MV-4-11 (cell line): ENCODE measurements at regions not wholly inside any gene's neighbourhood (a gene's known extent, or its start where the extent isn't known, plus 50 kb on each side); places are given as distances from the start of the nearest gene placed in this dataset.
A peak's percentile ranks its signal among the peaks of the same experiment; 100 is the strongest.
"Not testable (repeated sequence)": the region's sequence is repeated elsewhere in the genome, so short reads cannot be mapped to it uniquely, and the experiment has no call there.

ENCODE experiments used
- DNase-seq: peaks from one replicate; lab custom pipeline; 2025; lab: John Stamatoyannopoulos, UW

DNA sequence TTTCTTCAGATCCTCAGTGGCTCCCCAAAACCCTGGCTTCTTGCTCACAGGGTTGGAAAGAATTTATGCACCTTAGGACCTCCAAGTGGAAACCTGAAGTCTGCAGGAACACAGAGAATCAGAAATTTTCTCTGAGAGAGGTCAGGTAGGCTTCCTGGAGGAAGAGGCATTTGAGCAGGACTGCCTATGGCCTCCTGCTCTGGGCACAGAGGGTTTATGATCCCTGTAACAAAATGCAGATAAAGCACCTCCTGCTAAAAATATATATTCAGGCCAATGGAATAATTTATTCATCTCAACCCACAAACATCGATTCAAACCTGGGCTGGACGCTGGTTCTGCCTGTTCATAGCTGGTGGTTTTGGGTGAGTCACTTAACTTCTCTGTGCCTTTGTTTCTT lies 68.1 kb upstream of the FGF3 start:
- no peak for DNase-seq

DNA sequence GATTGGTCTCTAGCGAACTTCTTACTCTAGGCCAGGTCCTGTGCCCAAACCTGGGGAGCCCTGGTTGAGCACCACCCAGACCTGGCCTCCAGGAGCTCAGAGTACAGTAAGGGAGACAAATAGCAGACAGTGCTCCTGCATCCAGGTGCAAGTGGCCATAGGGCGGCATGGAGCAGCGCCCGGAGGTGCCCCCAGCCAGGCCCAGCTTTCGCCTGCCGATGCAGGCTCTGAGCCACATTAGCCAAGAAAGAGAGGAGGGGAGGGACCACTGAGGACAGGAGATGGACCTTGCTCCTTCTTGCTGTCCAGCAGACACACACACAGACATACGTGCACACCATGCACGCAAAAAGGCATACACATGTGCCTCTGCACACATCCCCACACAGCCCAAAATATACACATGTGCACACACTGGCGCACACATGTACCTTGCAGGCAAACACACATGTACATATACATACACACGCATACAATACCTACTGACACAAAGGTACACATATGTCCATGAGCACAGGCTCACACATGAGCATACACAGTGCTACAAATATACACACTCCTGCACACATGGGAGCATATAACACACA lies 68.7 kb upstream of the FGF3 start:
- no peak for DNase-seq

DNA sequence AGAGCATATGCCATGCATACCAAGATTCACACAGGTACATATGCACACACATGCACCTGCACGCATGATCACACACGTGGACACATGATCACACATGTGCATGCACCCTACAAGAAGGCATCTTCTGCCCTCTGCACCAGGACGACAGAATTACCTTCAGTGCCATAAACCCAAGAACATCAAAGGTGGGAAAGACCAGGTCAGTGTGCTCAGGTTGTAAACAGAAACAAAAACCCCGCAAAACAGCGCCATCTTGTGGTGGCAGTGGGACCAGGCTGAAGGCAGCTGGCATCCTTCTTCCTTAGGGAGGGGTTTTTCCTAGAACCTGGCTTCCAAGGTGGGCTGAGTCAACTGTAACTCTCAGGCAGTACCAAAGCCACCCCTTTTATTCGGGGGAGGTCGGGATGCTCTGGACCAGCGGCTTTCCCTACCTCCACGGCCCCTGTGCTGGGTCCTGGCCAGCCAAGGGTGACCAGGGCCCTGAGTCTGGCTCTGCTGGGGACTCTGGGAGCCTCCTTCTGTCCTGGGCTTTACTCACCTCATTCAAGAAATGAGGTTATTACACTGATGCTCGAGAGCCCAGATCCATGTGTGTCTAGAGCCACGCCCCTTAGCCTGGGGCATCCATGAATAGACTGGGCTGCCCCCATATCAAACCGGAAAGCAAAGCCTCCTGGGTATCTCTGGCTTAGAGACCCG lies 69.4 kb upstream of the FGF3 start:
- DNase-seq, result peak; percentile 10

DNA sequence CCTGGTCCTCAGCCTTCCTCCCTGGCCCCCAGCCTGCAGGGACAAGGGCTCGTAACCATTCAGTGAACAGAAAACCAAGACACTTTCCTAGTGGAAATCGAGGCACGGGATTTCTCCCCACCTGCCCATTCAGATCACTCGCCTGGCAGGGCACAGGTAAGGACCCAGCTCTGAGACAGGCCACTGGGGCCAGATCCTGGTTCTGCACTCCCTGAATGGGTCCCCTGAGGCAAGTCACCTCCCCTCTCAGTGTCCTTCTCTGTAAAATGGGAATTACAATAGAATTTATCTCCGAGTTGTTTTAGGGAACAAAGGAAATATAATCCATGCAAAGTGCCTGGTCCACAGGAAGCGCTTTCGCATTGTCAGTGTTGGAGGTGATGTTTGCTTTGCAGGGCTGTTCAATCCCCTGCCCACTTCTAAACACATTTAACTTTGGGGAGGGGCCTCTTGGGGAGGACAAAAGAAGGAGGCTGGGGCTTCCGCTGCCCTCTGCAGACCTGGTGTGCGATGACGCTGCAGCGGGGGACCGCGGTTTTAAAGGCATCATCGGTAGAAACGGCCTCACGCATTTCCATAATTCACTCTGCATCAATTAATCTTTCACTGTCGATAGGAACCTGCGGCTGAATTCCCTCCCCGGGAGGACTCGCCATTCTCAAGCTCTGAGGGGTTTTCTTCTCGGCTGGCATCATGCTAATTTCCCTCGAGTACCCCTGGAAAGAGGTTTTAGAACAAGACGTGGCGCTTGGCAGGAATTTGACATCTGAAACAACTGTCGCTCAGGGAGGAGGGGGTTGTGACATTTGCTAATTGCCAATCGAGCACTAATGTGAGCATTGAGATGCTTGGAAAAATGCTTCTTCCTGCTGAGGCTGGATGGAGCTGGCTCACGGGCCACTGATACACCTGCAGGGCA lies 70.4 kb upstream of the FGF3 start:
- DNase-seq, result no peak

DNA sequence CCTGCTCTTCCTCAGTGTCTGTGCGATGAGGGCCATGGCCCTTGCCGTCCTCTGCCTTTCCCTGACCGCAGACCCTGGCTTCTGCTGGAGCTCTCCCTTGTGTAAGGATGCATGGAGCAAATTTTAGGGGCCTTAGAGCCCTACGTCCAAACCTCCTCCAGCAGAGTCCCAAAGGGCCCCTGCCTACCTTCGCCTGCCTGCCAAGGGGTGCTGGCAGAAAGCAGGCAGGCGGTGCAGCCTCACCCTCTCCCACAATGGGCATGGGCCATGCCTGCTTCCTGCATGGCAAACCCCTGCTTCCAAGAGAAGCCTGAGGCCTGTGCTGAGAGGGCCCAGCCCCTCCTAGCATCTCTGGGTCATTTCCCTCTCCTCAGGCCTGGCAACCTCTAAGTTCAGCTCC lies 71.3 kb upstream of the FGF3 start:
- no peak for DNase-seq

DNA sequence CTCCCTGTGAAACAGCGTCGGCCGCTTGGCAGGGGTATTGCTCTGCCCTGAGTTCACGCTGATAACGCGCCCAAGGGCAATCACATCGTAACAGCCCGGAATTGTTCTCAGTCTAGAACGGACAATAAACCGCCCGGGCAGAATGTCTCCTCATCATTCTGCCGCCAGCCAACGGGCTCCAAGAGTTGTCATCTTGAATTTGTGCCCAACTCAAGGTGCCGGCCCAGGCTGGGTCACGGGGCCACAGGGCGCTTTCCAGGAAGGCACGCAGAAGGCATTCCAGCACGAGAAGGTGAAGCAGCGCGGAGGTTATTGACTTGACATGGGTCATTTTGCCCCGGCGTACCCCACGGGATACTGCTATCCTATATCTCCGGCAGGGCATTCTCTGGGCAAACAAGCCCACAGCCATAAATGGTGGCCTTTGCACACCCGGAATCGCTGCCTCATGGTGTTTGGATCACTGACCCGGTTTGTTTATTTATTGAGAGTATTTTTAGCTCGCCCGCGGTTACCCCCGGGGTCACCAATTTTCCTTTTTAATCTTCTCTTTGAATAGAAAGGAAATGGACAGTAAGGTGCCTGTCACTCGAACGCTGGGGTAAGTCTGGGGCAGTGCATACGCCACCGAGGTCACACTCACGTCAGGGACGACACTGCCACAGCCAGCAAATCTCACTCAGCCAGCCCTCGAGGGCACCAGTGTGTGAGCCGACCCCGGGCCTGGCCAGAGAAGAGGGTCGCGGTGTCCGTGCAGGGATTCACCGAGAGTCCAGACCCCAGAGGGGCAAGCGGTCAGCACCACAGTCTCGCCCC lies 72.4 kb upstream of the FGF3 start:
- no peak for DNase-seq

DNA sequence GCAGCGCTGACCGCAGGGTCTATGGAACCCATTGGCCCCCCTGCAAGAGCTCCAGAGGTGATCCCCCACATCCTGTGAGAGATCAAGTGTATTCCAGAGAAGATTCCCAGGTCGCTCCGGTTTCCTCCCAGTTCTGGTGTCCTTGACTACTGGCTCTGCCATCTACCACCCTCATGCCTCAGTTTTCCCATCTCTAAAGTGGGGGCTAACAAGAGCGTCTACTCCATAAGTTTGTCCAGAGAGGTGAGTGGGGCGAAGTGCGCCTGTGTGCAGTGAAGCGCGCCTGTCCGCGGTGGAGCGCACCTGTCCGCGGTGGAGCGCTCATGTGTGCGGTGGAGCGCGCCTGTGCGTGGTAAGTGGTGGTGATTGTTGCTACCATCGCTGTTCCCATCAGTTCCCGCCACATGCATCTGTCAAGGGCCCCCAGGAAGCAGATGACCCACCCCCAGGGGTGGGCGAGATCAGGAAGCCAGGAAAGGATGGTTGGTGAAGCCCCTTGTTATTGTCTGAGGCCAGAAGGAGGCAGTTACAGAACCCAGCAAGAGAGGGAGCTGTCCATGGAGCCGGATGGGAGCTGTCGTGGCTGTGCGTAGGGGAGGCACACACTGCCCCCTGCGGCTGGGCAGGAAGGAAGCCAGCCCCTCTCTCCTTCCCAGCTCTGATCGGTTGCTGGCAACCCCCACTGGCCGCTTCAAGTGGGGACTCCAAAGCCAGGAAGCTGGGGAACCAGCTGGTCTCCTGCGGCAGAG lies 73.2 kb upstream of the FGF3 start:
- DNase-seq, result no peak

DNA sequence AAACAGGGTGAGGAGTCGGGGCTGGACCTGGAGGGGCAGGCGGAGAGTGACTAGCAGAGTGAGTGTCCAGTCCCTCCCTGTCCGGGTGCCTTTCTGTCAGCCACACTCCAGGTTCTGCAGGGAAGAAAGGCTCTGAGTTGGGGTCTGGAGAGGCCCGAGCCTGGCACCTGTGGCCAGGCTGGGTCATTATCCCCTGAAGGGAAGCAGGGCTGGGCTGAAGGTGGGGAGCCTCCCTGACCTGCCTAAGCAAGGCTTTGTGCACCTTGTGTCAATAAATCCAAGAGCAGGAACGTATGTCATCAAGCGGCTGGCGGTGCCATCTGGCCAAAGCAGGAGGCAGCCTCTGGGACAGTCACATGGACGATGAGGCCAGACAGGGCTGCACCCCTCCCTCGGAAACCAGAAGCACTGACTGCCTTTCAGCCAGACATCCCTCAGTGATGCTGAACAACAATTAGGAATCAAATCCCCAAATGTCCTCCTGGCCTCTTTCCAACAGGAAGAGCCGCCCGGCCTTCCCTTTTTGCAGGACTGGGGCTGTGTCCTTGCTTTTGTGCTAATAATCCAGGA lies 73.9 kb upstream of the FGF3 start:
- DNase-seq, result no peak

DNA sequence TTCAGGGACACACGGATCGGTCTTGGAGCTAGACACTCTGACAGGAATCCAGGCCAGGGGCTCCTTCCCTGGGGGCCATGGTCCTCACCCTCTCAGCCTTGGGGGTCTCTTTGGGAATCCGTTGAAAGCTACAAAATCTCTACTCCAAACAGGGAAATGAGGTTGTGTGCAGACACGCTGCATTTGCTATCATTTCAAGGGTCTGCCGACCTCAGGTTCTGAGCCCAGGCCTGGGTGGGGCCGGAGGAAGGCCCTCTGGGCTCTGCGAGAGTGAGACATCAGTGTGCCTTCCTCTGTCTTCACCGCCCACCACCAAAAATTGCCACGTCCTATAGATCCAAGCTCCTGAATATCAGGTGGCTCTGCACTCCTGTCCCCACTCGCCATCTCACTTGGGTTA lies 74.4 kb upstream of the FGF3 start:
- DNase-seq, result no peak

DNA sequence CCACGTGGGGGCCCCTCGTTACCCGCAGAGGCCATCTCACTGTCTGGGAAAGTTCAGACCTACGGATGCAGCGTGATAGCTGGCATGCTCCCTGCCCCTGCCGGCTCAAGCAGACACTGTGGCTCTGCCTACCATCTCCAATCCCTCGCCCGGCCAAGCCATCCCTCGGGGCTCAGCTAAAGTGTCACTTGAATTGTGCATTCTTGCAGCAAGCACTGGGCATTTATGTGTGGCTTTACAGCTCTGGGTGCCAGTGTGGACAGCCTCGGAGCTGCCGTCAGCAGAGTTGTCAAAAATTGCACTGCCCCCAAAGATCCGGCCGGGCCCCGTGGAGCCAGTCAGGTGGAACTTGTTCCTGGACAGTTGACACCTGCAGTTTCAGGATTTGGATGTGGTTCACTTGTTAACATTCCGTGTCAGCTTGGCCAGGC lies 75.0 kb upstream of the FGF3 start:
- DNase-seq, result no peak

DNA sequence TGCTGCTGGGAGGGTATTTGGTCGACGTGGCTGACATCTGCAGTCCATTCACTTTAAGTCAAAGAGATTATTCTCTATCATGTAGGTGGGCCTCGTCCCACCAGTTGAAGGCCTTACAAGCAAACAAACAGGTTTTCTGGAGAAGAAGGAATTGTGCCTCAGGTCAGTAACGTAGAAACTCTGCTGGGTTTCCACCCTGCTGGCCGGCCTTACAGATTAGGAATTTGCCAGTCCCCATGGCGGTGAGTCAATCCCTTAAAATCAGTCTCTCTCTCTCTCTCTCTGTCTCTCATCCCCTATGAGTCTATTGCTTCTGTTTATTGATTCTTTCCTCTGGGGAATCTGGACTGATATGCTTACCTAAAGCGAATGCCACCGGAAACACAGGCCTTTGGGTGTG lies 75.4 kb upstream of the FGF3 start:
- no peak for DNase-seq

DNA sequence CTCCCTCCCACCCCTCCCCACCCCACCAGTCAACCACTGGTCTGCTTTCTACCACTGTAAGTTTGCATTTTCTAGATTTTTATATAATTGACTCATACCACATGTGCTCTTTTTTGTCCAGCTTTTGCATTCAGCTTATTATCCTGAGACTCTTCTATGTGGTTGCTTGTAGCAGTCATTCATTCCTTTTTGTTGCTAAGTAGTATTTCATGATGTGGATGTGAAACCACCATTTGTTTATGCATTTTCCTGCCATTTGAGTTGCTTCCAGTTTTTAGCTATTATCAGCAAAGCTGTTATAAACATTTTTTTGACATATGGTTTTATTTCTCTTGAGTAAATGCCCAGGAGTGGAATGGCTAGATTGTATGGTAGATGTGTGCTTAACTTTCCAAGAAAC lies 77.0 kb upstream of the FGF3 start:
- no peak for DNase-seq

DNA sequence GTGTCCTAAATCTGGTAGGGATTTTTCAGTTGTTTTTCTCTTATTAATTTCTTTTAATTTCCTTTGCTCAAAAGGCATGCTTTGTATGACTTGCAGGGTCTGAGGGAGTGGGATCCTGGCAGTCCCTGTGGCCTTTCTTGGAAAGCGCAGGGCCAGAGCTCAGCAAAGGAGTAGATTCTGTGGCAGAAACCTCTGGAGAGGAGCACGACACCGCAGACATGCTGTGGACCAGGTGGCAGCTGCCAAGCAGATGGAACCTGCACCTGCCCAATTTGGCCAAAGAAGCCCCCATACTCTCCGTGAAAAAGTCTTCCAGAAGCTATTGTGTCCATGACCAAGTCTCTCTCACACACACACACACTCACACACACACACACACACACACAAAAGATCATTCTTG lies 78.9 kb upstream of the FGF3 start:
- no peak for DNase-seq

DNA sequence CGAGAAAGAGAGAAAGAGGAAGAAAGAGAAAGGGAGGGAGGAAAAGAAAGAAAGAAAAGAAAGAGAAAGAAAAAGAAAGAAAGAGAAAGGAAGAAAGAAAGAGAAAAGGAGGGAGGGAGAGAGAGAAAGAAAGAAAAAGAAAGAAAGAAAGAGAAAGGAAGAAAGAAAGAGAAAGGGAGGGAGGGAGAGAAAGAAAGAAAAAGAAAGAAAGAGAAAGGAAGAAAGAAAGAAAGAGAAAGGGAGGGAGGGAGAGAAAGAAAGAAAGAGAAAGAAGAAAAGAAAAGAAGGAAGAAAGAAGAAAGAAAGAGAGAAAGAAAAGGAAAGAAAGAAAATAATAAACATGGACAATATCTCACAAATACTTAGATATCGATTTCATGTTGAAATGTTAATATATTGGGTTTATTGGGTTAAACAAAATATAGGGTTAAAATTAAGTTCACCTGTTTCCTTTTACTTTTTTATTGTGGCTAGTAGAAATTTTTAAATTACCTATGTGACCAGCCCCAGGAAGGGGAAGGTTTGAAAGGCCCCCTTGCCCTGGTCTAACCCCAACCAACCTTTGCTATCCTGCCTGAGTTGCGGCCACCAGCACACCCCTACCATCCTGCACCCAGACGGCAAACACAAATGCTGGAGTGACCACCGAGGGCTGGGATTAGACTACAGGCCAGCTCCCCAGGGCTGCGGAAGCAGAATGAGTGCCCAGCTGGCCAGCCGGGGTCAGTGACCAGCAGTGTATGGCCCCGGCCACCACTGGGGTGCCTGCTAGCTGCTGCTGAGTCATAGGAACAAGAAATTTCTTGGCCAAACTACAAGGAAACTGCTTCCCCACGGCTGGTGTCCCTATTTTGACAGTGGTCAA lies 81.0 kb upstream of the FGF3 start:
- DNase-seq, result peak; percentile 29

DNA sequence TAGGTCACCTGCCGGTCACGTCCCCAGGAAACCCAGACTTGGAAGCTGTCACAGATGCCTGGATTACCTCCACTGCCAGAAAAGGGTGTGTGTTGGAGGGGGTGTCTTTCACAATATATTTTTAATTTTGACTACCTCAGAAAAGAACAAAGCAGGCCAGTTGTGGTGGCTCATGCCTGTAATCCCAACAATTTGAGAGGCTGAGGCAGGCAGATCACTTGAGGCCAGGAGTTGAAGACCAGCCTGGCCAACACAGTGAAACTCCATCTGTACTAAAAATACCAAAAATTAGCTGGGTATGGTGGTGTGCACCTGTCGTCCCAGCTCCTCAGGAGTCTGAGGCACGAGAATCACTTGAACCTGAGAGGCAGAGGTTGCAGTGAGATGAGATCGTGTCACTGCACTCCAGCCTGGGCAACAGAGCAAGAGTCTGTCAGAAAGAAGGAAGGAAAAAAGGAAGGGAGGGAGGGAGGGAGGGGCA lies 81.6 kb upstream of the FGF3 start:
- not testable (repeated sequence) for DNase-seq

DNA sequence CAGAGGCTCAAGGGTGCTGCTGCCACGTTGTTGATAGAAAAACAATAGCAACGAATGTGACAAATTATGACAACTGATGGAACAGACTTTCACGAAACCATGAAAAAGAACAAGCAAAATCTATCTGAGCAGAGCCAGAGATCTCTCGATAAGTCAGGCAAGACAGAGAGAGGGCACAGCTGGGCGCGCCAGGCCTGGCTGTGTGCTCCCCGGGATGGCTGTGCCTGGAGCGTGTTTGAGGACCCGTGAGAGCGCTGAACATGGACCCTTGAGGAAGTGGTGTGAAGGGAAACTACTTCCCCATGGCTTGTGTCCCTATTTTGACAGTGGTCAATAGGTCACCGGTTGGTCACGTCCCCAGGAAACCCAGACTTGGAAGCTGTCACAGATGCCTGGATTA lies 83.1 kb upstream of the FGF3 start:
- peak; percentile 59 for DNase-seq

DNA sequence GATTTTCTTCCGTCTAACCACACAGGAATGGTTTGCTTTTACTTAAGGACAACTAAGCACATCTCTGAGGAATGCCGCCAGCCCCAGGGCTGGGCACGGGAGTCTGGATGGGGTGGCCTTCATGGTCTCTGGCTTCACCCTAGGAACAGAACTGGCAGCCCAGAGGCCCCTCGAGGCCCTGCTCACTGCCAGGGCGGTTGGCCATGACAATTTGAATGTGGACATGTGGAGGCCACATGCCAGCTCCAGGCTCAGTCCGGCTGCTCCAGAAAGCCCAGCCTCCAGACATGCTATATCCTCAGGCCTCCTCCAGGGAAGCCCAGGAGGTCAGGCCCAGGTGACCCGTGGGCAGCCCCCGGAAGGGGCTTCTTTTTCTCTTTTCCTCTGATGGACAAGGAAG lies 84.0 kb upstream of the FGF3 start:
- DNase-seq, result no peak

DNA sequence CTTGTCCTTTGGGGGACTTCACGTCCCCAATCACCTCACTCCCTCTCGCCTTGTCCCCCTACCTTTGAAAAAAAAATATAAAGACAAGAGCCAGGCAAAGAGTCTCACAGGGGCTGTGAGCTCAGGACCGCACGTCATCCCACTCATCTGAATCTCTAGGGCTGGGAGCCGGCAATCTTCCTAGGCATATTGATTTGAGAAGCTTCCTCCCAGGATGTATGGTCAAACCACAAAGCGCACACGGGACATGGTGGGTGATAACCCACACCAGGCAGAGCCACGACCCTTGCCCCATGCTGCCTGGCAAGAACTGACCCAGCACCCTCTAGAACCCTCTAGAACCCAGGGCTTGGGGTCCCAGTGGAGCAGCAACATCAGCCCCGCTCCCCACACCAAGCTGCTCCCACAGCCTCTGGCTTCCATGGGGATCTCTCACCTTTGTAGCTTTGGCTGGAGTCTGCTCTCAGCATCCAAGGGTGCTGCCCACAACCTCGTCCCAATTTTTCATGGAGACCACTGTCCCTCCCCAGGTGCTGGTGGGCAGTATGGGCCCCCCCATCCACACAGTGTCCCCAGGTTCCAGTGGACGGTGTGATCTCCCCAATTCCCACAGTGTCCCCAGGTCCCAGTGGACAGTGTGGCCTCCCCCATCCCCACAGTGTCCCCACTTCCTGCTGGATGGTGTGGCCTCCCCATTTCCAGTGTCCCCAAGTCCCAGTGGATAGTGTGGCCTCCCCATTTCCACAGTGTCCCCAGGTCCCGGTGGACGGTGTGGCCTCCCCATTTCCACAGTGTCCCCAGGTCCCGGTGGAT lies 85.2 kb upstream of the FGF3 start:
- DNase-seq, result no peak

DNA sequence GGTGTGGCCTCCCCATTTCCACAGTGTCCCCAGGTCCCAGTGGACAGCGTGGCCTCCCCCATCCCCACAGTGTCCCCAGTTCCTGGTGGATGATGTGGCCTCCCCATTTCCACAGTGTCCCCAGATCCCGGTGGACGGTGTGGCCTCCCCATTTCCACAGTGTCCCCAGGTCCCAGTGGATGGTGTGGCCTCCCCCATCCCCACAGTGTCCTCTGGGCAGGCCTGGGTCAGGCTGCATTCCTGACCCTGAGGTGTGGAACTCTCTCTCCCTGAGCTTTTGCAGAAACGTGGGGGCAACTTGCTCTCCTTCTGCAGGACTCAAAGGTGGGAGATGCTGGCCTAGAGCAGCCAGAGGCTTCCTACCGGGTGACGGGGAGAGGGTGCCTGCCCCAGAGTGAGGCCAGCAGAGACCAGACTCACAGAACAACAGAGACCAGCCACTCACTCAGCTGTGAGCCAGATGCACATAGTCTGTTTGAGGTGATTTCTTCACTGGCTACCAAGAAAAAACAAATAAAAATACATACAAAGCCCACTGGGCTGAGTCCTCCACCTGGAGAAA lies 85.8 kb upstream of the FGF3 start:
- no peak for DNase-seq
